ENCODE measurements at regions not wholly inside any gene's neighbourhood (a gene's known extent, or its start where the extent isn't known, plus 50 kb on each side); places are given as distances from the start of the nearest gene placed in this dataset.
"Not testable (repeated sequence)": the region's sequence is repeated elsewhere in the genome, so short reads cannot be mapped to it uniquely, and the experiment has no call there.

DNA sequence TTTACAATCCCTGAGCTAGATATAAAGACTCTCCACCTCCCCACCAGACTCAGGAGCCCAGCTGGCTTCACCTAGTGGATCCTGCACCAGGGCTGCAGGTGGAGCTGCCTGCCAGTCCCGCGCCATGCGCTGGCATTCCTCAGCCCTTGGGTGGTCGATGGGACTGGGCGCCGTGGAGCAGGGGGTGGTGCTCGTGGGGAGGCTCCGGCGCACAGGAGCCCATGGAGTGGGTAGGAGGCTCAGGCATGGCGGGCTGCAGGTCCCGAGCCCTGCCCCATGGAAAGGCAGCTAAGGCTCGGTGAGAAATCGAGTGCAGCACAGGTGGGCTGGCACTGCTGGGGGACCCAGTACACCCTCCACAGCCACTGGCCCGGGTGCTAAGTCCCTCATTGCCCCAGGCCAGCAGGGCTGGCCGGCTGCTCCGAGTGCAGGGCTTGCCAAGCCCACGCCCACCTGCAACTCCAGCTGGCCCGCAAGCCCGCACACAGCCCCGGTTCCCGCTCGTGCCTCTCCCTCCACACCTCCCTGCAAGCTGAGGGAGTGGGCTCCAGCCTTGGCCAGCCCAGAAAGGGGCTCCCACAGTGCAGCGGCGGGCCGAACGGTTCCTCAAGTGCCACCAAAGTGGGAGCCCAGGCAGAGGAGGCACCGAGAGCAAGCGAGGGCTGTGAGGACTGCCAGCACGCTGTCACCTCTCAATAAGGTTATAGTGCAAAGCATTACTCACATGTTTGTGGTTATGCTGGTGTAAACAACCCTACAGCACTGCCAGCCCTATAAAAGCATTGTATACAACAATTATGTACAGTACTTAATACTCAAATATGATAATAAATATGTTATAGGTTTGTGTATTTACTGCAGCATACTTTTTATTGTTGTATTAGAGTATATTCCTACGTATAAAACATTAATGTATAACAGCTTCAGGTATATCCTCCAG is 757.3 kb downstream of the SLC6A15 start:
- in situ Hi-C loops (cut with HindIII; ENCODE audit: low pct_unique_long_range_greater_than_20kb, low sequenced_read_pairs); DNase-seq (ENCODE audit: low read depth): not testable (repeated sequence)

DNA sequence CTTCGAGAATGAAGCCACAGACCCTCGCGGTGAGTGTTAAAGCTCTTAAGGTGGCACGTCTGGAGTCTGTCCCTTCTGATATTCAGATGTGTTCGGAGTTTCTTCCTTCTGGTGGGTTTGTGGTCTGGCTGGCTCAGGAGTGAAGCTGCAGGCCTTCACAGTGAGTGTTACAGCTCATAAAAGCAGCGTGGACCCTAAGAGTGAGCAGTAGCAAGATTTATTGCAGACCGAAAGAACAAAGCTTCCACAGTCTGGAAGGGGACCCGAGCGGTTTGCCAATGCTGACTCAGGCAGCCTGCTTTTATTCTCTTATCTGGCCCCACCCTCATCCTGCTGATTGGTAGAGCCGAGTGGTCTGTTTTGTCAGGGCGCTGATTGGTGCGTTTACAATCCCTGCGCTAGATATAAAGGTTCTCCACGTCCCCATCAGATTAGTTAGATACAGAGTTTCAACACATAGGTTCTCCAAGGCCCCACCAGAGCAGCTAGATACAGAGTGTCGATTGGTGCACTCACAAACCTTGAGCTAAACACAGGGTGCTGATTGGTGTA is 758.1 kb downstream of the SLC6A15 start:
- in situ Hi-C loops (cut with HindIII; ENCODE audit: low pct_unique_long_range_greater_than_20kb, low sequenced_read_pairs); DNase-seq (ENCODE audit: low read depth): not testable (repeated sequence)

DNA sequence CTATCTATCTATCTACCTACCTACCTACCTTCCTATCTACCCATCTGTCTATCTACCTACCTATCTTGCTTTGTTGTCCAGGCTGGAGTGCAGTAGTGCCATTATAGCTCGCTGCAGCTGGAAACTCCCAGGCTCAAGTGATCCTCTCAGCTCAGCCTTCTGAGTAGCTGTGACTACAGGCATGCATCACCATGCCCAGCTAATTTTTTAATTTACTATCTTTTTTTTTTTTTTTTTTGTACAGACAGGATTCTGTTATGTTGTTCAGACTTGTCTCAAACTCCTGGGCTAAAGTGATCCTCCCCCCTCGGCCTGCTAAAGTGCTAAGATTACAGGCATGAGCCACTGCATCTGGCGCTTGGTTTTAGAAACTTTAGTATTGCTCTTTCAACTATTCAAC is 762.4 kb downstream of the SLC6A15 start:
- in situ Hi-C loops (cut with HindIII; ENCODE audit: low pct_unique_long_range_greater_than_20kb, low sequenced_read_pairs), result no loop called here

DNA sequence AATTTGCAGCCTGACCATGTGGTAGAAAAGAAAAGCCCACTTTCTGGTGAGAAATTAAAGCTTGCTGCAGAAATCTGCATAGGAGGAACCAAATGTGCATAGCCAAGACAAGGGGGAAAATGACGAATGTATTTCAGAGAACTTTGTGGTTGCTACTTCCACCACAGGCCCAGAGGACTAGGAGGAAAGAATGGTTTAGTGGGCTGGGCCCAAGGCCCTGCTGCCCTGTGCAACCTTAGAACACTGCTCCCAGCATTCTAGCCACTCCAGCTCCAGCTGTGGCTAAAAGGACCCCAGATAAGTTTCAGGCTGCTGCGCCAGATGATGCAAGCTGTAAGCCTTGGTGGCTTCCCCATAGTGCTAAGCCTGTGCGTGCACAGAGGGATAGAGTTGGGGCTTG is 764.3 kb downstream of the SLC6A15 start:
- in situ Hi-C loops (cut with HindIII; ENCODE audit: low pct_unique_long_range_greater_than_20kb, low sequenced_read_pairs), result no loop called here
- DNase-seq (ENCODE audit: low read depth), result no peak

More for the DNA sequence above, 762.4 kb downstream of the SLC6A15 start:
- DNase-seq (ENCODE audit: low read depth), result no peak

DNA sequence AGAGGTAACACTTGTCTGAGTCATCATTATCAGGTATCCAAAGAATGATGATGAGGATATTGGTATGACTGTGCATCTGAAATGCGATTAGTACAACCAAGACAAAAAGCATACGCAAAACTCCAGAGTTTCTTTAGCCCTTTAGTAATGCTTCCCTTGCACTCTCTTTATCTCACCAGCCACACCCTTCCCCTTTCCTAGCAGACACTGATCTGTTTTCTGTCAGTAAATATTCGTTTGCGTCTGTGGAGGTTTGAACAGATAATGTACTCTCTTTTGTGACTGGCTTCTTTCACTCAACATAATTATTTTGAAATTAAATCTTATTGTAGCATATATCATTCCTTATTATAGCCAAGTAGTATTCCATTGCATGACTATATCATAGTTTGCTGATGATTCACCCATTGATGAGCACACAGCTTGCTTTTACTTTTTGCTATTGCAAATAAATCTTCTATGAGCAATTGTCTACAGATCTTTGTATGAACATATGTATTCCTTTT is 775.7 kb downstream of the SLC6A15 start:
- in situ Hi-C loops (cut with HindIII; ENCODE audit: low pct_unique_long_range_greater_than_20kb, low sequenced_read_pairs), result no loop called here
- DNase-seq (ENCODE audit: low read depth), result no peak

DNA sequence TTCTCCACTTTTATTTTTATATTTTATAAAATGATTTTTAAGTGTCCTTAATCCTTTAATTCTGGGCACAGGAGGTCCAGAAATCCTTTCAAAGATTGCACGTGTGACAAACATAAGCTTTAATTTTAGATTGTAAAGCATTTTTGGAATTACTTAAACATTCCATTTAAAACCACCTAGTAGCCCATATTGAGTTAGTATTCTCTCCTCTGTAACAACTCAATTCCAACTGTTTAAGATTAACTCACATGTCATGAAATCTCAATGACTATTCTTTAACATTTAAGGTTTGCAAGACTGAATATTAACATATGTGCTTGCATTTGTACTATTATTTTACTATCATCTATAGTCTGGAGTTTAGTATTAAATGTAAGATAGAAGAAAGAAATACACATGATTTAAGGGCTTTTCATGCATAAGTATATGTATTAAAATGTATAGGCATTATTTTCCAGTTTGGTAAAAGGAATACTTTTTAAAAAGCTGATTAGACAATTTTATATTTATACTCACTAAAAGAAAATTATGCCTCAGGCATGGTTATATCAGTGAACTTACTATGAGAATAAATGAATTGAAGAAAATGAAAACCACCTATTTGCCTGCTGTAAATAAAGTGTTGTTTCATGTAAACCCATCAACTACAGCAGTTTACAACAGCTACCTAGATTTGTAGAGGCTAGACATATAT is 776.9 kb downstream of the SLC6A15 start:
- in situ Hi-C loops (cut with HindIII; ENCODE audit: low pct_unique_long_range_greater_than_20kb, low sequenced_read_pairs), result no loop called here
- no peak for DNase-seq (ENCODE audit: low read depth)

DNA sequence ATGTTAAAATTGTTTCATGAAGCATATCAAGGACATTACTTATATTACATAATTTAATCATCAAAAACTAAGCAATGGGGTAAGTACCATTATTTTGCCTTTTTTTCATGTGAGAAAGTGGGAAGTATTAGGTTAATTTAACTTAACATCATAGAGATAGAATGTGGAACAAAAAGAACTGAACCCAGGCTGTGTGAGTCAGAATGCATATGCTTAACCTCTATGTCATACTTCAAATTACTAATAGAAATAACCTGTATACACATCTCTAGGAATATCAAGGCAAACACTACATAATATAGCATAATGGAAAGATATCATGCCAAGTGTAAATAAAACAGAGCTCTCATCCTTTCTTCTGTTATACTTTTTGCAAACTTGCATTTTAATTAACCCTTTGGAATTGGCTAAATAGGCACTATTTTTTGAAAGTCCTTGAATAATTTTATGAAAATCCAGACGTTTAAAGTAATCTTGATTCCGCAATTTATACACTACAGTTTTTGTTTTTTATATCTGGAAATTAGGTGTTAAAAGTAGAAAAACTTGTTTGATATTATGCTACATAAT is 777.7 kb downstream of the SLC6A15 start:
- in situ Hi-C loops (cut with HindIII; ENCODE audit: low pct_unique_long_range_greater_than_20kb, low sequenced_read_pairs), result no loop called here
- no peak for DNase-seq (ENCODE audit: low read depth)

DNA sequence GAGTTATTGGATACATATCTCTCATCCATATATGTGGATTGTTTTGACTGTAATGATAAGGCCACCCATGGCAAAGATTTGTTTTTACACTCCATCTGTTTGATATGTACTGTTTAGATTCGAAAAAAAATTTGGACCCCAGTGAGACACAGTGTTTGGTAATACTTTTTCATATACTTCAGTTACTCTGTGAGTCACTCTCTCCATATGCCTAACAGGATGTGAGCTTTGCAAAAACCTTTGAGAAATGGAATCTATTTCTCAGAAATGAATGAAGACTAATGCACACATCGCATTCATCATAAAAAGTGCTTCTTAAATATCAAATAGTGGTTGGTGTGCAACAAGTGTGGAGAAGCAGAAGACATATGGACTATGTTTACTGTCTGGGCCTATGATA is 781.5 kb downstream of the SLC6A15 start:
- in situ Hi-C loops (cut with HindIII; ENCODE audit: low pct_unique_long_range_greater_than_20kb, low sequenced_read_pairs), result no loop called here

DNA sequence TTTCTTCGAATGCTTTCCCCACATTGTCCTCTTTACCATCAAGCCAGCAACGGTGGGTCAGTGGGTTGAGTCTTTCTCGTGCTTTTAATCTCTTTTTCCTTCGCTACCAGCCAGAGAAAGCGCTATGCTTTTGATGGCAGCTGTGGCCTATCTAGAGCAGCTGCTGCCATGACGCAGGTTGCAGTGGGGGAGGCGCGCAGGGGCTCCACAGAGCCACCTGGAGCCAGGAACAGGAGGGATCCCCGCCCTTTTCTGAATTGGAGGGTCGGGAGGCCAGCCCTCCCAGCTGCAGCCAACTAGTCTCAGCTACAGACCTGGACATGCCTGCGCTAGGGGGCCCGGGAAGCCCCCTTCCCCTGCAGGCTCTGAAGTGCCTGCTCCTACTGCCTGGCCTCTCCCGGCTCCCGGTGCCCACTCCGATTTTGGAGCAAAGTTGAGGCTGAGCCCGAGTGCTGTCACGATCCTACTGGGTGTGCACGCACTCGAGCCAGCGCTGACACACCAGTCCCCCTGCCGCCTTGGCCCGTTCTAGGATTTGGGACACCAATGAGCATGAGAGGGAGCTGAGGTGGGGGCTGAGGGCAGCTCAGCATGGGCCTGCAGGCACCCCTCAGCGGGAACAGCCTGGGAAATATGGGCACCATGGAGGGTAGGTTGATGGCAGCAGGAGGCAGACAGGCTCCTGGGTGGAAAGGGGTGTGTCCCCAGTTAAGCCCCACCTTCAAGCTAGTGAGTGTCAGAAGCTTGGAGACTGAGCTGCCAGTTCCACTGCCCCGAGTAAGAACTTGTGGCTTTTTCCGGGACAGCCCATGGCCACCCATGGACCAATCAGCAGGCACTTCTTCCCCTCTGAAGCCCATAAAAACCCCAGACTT is 784.2 kb downstream of the SLC6A15 start:
- in situ Hi-C loops (cut with HindIII; ENCODE audit: low pct_unique_long_range_greater_than_20kb, low sequenced_read_pairs), result no loop called here
- no peak for DNase-seq (ENCODE audit: low read depth)

More for the DNA sequence above, 781.5 kb downstream of the SLC6A15 start:
- no peak for DNase-seq (ENCODE audit: low read depth)

DNA sequence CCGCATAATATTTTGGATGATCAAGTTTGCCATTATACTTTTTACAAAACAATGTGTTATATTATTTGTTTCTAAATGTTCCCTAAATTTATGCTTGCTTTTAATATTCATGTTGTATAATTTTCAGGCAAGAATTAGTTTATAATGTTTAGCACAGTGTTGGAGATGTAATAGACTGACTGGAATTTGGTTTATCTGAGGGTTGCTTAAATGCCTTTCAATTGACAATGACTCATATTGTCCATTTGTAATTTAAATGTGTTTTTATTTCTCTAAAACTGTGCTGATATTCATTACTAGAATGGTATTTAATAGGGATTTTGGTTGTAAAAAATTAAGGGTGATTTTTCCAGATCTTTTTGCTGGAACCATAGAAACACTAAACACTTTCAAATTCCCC is 788.4 kb downstream of the SLC6A15 start:
- in situ Hi-C loops (cut with HindIII; ENCODE audit: low pct_unique_long_range_greater_than_20kb, low sequenced_read_pairs), result no loop called here
- no peak for DNase-seq (ENCODE audit: low read depth)

DNA sequence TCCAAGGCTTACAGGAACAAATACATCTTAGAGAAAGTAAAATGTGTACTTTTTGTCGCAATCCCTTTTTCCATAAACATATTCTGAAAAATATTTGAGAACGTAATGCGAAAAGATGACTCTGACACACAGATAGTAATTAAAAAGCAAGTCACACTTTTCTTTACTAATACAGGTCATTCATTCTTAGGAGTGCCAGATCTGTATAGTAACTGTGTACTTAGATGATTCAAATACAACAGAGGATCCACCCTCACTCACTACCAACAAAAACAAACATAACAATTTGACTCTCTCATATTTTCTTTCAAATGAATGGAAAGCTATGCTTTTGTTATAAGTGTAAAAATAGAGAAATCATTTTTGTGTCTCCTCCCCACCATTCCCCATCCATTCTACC is 795.4 kb downstream of the SLC6A15 start:
- in situ Hi-C loops (cut with HindIII; ENCODE audit: low pct_unique_long_range_greater_than_20kb, low sequenced_read_pairs), result no loop called here
- DNase-seq (ENCODE audit: low read depth), result no peak

DNA sequence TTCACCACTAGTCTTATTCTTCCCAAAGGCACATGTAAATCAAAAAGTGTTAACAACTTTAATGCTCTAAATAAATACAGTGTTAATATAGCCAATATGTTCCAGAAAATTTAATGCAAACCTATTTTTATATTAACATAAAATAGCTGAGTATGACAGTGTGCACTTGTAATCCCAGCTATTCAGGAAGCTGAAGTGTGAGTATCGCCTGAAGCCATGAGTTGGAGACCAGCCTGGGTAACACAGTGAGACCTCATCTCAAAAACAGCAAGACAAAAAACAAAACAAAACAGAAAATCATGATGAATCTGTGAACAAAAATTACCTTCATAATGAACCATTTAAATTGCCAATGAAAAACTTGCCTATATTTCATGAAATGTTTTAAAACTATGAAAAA is 798.9 kb downstream of the SLC6A15 start:
- DNase-seq (ENCODE audit: low read depth), result no peak
- in situ Hi-C loops (cut with HindIII; ENCODE audit: low pct_unique_long_range_greater_than_20kb, low sequenced_read_pairs), result no loop called here

DNA sequence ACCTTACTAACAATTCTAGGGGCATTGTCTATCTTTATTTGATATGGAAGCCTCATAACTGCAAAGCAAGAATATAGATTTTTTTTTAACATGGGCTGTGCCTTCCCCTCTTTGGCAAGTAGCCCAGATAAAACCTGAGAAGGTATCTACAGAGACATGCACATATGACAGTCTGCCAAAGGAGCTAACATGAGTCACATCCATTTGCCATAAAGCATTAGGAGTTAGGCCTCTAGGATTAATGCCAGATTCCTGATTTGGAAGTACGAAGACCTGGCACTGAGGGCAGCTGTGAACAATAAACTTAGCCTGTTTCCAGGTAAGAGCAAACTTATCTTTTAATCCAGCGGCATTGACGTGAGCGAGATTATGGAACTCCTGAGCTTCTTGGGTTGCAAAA is 808.7 kb downstream of the SLC6A15 start:
- DNase-seq (ENCODE audit: low read depth); in situ Hi-C loops (cut with HindIII; ENCODE audit: low pct_unique_long_range_greater_than_20kb, low sequenced_read_pairs): not testable (repeated sequence)

DNA sequence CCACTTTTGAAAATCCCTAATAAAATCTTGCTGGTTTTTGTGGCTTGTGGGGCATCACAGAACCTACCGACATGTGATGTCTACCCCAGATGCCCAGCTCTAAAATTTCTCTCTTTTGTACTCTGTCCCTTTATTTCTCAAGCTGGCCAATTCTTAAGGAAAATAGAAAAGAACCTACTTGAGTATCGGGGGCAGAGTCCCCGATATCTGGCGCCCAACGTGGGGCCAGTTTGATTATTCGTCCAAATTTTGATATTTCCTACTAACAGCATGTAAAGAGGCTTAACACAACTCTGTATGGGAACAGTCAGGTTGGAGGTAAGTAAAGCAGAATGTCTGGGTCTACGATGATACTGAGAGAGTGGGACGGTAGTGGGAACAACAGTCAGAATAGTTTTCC is 810.6 kb downstream of the SLC6A15 start:
- in situ Hi-C loops (cut with HindIII; ENCODE audit: low pct_unique_long_range_greater_than_20kb, low sequenced_read_pairs), result not testable (repeated sequence)
- peak; percentile 33 for DNase-seq (ENCODE audit: low read depth)

DNA sequence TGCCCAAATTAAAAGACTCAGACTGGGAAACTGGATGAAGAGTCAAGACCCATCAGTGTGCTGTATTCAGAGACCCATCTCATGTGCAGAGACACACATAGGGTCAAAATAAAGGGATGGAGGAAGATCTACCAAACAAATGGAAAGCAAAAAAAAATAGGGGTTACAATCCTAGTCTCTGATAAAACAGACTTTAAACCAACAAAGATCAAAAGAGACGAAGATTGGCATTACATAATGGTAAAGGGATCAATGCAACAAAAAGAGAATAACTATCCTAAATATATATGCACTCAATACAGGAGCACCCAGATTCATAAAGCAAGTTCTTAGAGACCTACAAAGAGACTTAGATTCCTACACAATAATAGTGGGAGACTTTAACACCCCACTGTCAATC is 813.0 kb downstream of the SLC6A15 start:
- in situ Hi-C loops (cut with HindIII; ENCODE audit: low pct_unique_long_range_greater_than_20kb, low sequenced_read_pairs), result not testable (repeated sequence)

DNA sequence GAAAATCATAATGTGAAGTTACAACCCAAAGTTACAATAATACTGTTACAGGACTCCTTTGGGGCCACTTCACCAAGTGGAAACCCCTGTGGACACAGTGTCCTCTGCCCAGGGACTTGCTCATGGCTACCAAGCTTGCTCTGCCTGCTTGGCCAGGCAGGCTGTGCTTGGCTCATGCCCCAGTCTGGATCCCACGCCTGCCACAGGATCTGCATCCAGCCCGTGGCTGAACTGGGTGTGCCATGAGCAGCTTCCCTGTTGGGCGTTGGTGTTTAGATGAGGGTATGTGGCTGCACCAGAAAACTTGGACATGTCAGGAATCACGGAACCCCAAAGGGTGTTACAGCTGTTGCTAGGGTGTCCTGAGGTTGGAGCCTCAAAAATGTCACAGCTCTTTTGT is 820.9 kb downstream of the SLC6A15 start:
- in situ Hi-C loops (cut with HindIII; ENCODE audit: low pct_unique_long_range_greater_than_20kb, low sequenced_read_pairs), result no loop called here
- DNase-seq (ENCODE audit: low read depth), result no peak

More for the DNA sequence above, 813.0 kb downstream of the SLC6A15 start:
- DNase-seq (ENCODE audit: low read depth), result not testable (repeated sequence)

DNA sequence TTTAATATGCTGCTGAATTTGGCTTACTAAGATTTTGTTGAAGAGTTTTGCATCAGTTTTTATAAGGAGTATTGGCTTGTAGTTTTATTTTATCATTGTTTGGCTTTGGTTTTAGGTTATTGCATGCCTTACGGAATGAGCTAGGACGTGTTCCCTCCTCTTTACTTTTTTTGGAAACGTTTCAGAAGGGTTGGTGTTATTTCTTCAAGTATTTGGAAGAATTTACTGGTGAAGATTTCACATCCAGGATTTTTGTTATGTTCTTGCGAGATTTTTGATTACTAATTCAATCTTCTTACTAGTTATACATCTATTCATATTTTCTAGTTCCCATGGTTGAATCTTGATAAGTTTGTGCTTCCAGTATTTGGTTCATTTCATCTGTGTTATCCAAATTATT is 823.2 kb downstream of the SLC6A15 start:
- DNase-seq (ENCODE audit: low read depth), result no peak
- in situ Hi-C loops (cut with HindIII; ENCODE audit: low pct_unique_long_range_greater_than_20kb, low sequenced_read_pairs), result no loop called here

DNA sequence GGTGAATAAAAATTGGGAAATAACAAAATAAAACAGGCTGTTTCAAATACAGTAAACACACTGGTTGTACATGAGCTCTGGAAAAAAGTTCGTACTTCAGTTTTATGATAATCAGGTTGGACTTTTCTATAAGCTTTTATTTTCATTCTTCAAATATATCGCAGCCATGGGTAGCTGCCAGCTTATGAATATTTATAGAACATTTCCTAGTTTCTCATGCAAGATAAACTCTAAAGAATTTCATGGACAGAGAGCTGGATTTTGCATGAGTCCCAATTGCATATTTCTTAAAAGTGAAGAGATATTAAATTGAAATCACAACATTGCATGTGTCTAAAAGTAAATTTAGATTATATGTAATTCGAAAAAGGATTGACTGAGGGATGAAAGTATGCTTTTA is 827.6 kb downstream of the SLC6A15 start:
- DNase-seq (ENCODE audit: low read depth), result no peak
- in situ Hi-C loops (cut with HindIII; ENCODE audit: low pct_unique_long_range_greater_than_20kb, low sequenced_read_pairs), result no loop called here
